ENCODE measurements at regions not wholly inside any gene's neighbourhood (a gene's known extent, or its start where the extent isn't known, plus 50 kb on each side); places are given as distances from the start of the nearest gene placed in this dataset.

- H3K36me3 ChIP-seq (ENCODE audit: control insufficient read depth in 4 of 4, insufficient read depth in 3 of 4, low read depth in 1 of 4, low read length in 3 of 4): no peaks in the 10 kb centered on the region
- DNase-seq (ENCODE audit: low spot score): no peak
- H3K27ac ChIP-seq (ENCODE audit: low read depth in 1 of 2, low read length in 2 of 2): no peak overlapping the region
- no peaks in the 10 kb centered on the region for H3K9me3 ChIP-seq (ENCODE audit: control insufficient read depth in 4 of 4, low read length in 3 of 4)
- no peak for TF ChIP-seq YY1 (IDR thresholded peaks at IDR 0.05)
- TF ChIP-seq ZBTB33 (IDR thresholded peaks at IDR 0.05): no peak
- H3K9ac ChIP-seq (ENCODE audit: low read depth in 1 of 2, low read length in 2 of 2): no peak overlapping the region
- no peak overlapping the region for H3K4me3 ChIP-seq (ENCODE audit: low read depth in 1 of 3, low read length in 3 of 3)
- H3K4me1 ChIP-seq (ENCODE audit: control insufficient read depth in 4 of 4, insufficient read depth in 4 of 4, low read length in 3 of 4): no peaks in the 10 kb centered on the region
- WGBS: 90% methylated on average over 2 of the region's 2 CpGs
- no peaks in the 10 kb centered on the region for H3K27me3 ChIP-seq (ENCODE audit: control insufficient read depth in 4 of 4, insufficient read depth in 4 of 4, low read length in 3 of 4)
Measured at GRCh38 chr5:53378190-53378589, 102.2 kb upstream of the FST start.

GRCh38 chr5:53378590-53379247 lies 101.7 kb upstream of the FST start:
- WGBS: 81% methylated on average over 3 of the region's 3 CpGs
- Histone ChIP-seq H3K36me3 (ENCODE audit: control insufficient read depth in 4 of 4, insufficient read depth in 3 of 4, low read depth in 1 of 4, low read length in 3 of 4) (no peaks in the 10 kb centered on the region), H3K27me3 (ENCODE audit: control insufficient read depth in 4 of 4, insufficient read depth in 4 of 4, low read length in 3 of 4) (no peaks in the 10 kb centered on the region), H3K9me3 (ENCODE audit: control insufficient read depth in 4 of 4, low read length in 3 of 4) (no peaks in the 10 kb centered on the region), H3K9ac (ENCODE audit: low read depth in 1 of 2, low read length in 2 of 2) (no peak overlapping the region), H3K4me1 (ENCODE audit: control insufficient read depth in 4 of 4, insufficient read depth in 4 of 4, low read length in 3 of 4) (no peaks in the 10 kb centered on the region), H3K4me3 (ENCODE audit: low read depth in 1 of 3, low read length in 3 of 3) (no peak overlapping the region), H3K27ac (ENCODE audit: low read depth in 1 of 2, low read length in 2 of 2) (no peak overlapping the region)
- no peak for DNase-seq (ENCODE audit: low spot score)
- TF ChIP-seq FOXA2 (IDR thresholded peaks at IDR 0.05) (no peak), ZBTB33 (IDR thresholded peaks at IDR 0.05) (no peak), RXRA (IDR thresholded peaks at IDR 0.05) (no peak), RAD21 (IDR thresholded peaks at IDR 0.05) (no peak), HNF4G (IDR thresholded peaks at IDR 0.05) (no peak)

- no peaks in the 10 kb centered on the region for H3K36me3 ChIP-seq (ENCODE audit: control insufficient read depth in 4 of 4, insufficient read depth in 3 of 4, low read depth in 1 of 4, low read length in 3 of 4)
- WGBS: 85% methylated on average over 3 of the region's 3 CpGs
- TF ChIP-seq YY1 (IDR thresholded peaks at IDR 0.05) (no peak), EGR1 (IDR thresholded peaks at IDR 0.05; ENCODE audit: low read depth in 2 of 2) (no peak), FOXA2 (IDR thresholded peaks at IDR 0.05) (no peak), RXRA (IDR thresholded peaks at IDR 0.05) (no peak), REST (IDR thresholded peaks at IDR 0.05) (no peak), HNF4A (conservative IDR thresholded peaks at IDR 0.05) (no peak), ZBTB33 (IDR thresholded peaks at IDR 0.05) (no peak), SP1 (IDR thresholded peaks at IDR 0.05) (no peak), HNF4G (IDR thresholded peaks at IDR 0.05) (no peak), FOXA1 (IDR thresholded peaks at IDR 0.05) (no peak), TAF1 (conservative IDR thresholded peaks at IDR 0.05) (no peak), ATF3 (IDR thresholded peaks at IDR 0.05) (no peak)
- H3K9ac ChIP-seq (ENCODE audit: low read depth in 1 of 2, low read length in 2 of 2): no peak overlapping the region
- no peaks in the 10 kb centered on the region for H3K27me3 ChIP-seq (ENCODE audit: control insufficient read depth in 4 of 4, insufficient read depth in 4 of 4, low read length in 3 of 4)
- H3K4me1 ChIP-seq (ENCODE audit: control insufficient read depth in 4 of 4, insufficient read depth in 4 of 4, low read length in 3 of 4): no peaks in the 10 kb centered on the region
- H3K4me3 ChIP-seq (ENCODE audit: low read depth in 1 of 3, low read length in 3 of 3): no peak overlapping the region
- DNase-seq (ENCODE audit: low spot score): no peak
- H3K9me3 ChIP-seq (ENCODE audit: control insufficient read depth in 4 of 4, low read length in 3 of 4): peaks cover 0 to 15% (median 0%) of the 10 kb centered on the region in 4 donors
- H3K27ac ChIP-seq (ENCODE audit: low read depth in 1 of 2, low read length in 2 of 2): no peak overlapping the region
Measured at GRCh38 chr5:53386341-53386740, 94.1 kb upstream of the FST start.

All from liver (tissue), 7 donors.